ENCODE measurements at regions not wholly inside any gene's neighbourhood (a gene's known extent, or its start where the extent isn't known, plus 50 kb on each side); places are given as distances from the start of the nearest gene placed in this dataset.
"Not testable (repeated sequence)": the region's sequence is repeated elsewhere in the genome, so short reads cannot be mapped to it uniquely, and the experiment has no call there.

DNA sequence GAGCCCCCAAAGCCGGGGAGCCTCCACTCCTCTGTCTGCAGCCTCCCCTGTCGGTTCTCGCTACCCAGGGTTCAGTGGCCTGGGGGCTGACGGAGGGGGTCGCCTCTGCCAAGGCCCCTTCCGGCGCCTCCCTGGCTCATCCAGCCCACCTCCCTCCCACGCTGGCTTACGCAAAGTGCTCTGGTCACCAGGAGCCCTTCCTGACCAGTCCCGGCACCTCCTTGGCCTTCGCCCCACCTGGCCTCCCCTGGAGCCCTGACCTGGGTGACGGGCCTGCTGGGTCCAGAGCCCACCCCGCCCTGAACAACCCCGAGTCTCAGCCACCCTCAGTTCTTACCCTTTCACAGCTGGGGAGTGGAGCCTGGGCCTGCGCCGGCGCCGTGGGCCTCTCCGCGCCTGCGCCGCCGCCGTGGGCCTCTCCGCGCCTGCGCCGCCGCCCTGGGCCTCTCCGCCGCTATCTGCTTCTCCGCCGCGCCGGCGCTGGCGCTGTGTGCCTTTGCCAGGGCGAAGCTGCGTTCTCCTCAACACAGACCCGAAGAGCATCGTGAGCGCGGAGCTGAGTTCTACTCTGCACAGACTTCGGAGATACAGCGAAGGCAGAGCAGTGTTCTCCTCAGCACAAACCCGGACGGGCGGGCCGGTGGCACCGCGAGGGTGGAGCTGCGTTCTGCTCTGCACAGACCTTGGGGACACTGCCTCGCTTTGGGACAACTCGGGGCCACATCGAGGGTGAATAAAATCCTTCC is 247.6 kb downstream of the TP53TG3F start:
- TF ChIP-seq, protein P1, sequence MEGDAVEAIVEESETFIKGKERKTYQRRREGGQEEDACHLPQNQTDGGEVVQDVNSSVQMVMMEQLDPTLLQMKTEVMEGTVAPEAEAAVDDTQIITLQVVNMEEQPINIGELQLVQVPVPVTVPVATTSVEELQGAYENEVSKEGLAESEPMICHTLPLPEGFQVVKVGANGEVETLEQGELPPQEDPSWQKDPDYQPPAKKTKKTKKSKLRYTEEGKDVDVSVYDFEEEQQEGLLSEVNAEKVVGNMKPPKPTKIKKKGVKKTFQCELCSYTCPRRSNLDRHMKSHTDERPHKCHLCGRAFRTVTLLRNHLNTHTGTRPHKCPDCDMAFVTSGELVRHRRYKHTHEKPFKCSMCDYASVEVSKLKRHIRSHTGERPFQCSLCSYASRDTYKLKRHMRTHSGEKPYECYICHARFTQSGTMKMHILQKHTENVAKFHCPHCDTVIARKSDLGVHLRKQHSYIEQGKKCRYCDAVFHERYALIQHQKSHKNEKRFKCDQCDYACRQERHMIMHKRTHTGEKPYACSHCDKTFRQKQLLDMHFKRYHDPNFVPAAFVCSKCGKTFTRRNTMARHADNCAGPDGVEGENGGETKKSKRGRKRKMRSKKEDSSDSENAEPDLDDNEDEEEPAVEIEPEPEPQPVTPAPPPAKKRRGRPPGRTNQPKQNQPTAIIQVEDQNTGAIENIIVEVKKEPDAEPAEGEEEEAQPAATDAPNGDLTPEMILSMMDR (IDR thresholded peaks at IDR 0.05): not testable (repeated sequence)
- not testable (repeated sequence) for TF ChIP-seq EZH2 (IDR thresholded peaks at IDR 0.05; ENCODE audit: borderline replicate concordance, insufficient read depth, low read depth, low read length, poor library complexity, severe bottlenecking)

Measured in B cell (primary cell).